Neural progenitor cell (in vitro differentiated cells): ENCODE measurements at regions not wholly inside any gene's neighbourhood (a gene's known extent, or its start where the extent isn't known, plus 50 kb on each side); places are given as distances from the start of the nearest gene placed in this dataset.
"Not testable (repeated sequence)": the region's sequence is repeated elsewhere in the genome, so short reads cannot be mapped to it uniquely, and the experiment has no call there.

Source experiments
- DNase-seq: peaks from one replicate; pipeline ENCODE4 v3.0.0-alpha.2; 2016; ENCODE audit warnings: low spot score
- H2AFZ ChIP-seq: fragments of 200-600 bp; sonication (generic); replicated peaks from 2 replicates; pipeline ENCODE4 v1.6.1; 2016; ENCODE audit warnings: antibody characterized with exemption
- H3F3A ChIP-seq: fragments of 200-600 bp; sonication (generic); 2 replicates; pipeline ENCODE4 v1.6.1; 2016; ENCODE audit warnings: antibody characterized with exemption, low read depth
- H3K27ac ChIP-seq: fragments of 200-600 bp; sonication (generic); 2 replicates; pipeline ENCODE4 v1.5.1; 2016; ENCODE audit warnings: mild to moderate bottlenecking
- H3K27me3 ChIP-seq: fragments of 200-600 bp; sonication (generic); 2 replicates; pipeline ENCODE4 v1.6.1; 2016; ENCODE audit warnings: mild to moderate bottlenecking, moderate library complexity
- H3K36me3 ChIP-seq: fragments of 200-600 bp; sonication (generic); 2 replicates; pipeline ENCODE4 v1.5.1; 2016
- H3K4me1 ChIP-seq: fragments of 200-600 bp; sonication (generic); 2 replicates; pipeline ENCODE4 v1.6.1; 2016; ENCODE audit warnings: mixed run types
- H3K4me2 ChIP-seq: fragments of 200-600 bp; sonication (generic); 2 replicates; pipeline ENCODE4 v1.6.1; 2016
- H3K4me3 ChIP-seq: fragments of 200-600 bp; sonication (generic); 2 replicates; pipeline ENCODE4 v1.5.1; 2016
- H3K79me2 ChIP-seq: fragments of 200-600 bp; sonication (generic); 2 replicates; pipeline ENCODE4 v1.6.1; 2016; ENCODE audit warnings: low read depth
- H3K9ac ChIP-seq: fragments of 200-600 bp; sonication (generic); 2 replicates; pipeline ENCODE4 v1.6.1; 2016
- H3K9me3 ChIP-seq: fragments of 200-600 bp; sonication (generic); 2 replicates; pipeline ENCODE4 v1.5.1; 2016; ENCODE audit warnings: low read depth
- H4K20me1 ChIP-seq: fragments of 200-600 bp; sonication (generic); 2 replicates; pipeline ENCODE4 v1.6.1; 2016; ENCODE audit warnings: low read depth
- H3K27ac Mint-ChIP-seq: 3 replicates; pipeline ENCODE4 v1.8.0; 2021; ENCODE audit warnings: mixed read lengths
- H3K27me3 Mint-ChIP-seq: 2 replicates; pipeline ENCODE4 v1.8.0; 2022; ENCODE audit warnings: low read depth, mild to moderate bottlenecking, inconsistent platforms, moderate library complexity, mixed read lengths; ENCODE audit not compliant: insufficient read depth
- H3K36me3 Mint-ChIP-seq: 3 replicates; pipeline ENCODE4 v1.8.0; 2021; ENCODE audit warnings: mixed read lengths
- H3K4me1 Mint-ChIP-seq: 3 replicates; pipeline ENCODE4 v1.8.0; 2021; ENCODE audit warnings: mixed read lengths
- H3K4me3 Mint-ChIP-seq: 3 replicates; pipeline ENCODE4 v1.8.0; 2021; ENCODE audit warnings: mild to moderate bottlenecking, moderate library complexity, mixed read lengths
- H3K9me3 Mint-ChIP-seq: 3 replicates; pipeline ENCODE4 v1.8.0; 2020; ENCODE audit warnings: mixed read lengths
- CTCF ChIP-seq: fragments of 200-600 bp; sonication (generic); IDR thresholded peaks from 2 replicates; pipeline ENCODE4 v1.5.1; 2017; ENCODE audit warnings: antibody characterized with exemption, mild to moderate bottlenecking
- EZH2 ChIP-seq: fragments of 200-600 bp; sonication (generic); IDR thresholded peaks from 2 replicates; pipeline ENCODE4 v1.6.1; 2017; ENCODE audit warnings: antibody characterized with exemption, mild to moderate bottlenecking, moderate library complexity
- EZH2phosphoT487 ChIP-seq: fragments of 200-600 bp; sonication (generic); IDR thresholded peaks from 2 replicates; pipeline ENCODE4 v1.6.1; 2017; ENCODE audit warnings: antibody characterized with exemption

GRCh38 chr3:59496250-59496649 lies 446.4 kb upstream of the CFAP20DC start:
- Histone ChIP-seq H3K4me2 (no peak overlapping the region), H3K4me3 (no peak overlapping the region), H3K27ac (no peak overlapping the region), H3K4me1 (no peaks in the 10 kb centered on the region), H3K9me3 (no peaks in the 10 kb centered on the region), H4K20me1 (no peaks in the 10 kb centered on the region), H2AFZ (no peak overlapping the region), H3K27me3 (no peaks in the 10 kb centered on the region), H3K9ac (no peak overlapping the region), H3K79me2 (no peaks in the 10 kb centered on the region), H3F3A (no peaks in the 10 kb centered on the region), H3K36me3 (no peaks in the 10 kb centered on the region)
- H3K4me1 Mint-ChIP-seq: peaks cover 18% of the 10 kb centered on the region
- peaks cover 2% of the 10 kb centered on the region for H3K27me3 Mint-ChIP-seq
- DNase-seq: no peak
- no peaks in the 10 kb centered on the region for H3K36me3 Mint-ChIP-seq
- no peak for TF ChIP-seq CTCF
- TF ChIP-seq EZH2phosphoT487: no peak
- TF ChIP-seq EZH2: no peak
- no peak overlapping the region for H3K4me3 Mint-ChIP-seq
- no peak overlapping the region for H3K27ac Mint-ChIP-seq
- peaks cover 6% of the 10 kb centered on the region for H3K9me3 Mint-ChIP-seq

GRCh38 chr3:59494969-59495368 lies 445.1 kb upstream of the CFAP20DC start:
- not testable (repeated sequence) for H3K27me3 Mint-ChIP-seq, H3K36me3 Mint-ChIP-seq, H2AFZ ChIP-seq, H3K9ac ChIP-seq, H3K27me3 ChIP-seq, H3K4me2 ChIP-seq, H3K9me3 ChIP-seq, DNase-seq, H4K20me1 ChIP-seq, H3K36me3 ChIP-seq, H3K27ac ChIP-seq, H3K79me2 ChIP-seq, H3K4me1 ChIP-seq, H3K4me3 ChIP-seq, H3F3A ChIP-seq, H3K4me3 Mint-ChIP-seq, H3K9me3 Mint-ChIP-seq, H3K27ac Mint-ChIP-seq
- H3K4me1 Mint-ChIP-seq: peaks cover 11% of the 10 kb centered on the region

- Histone ChIP-seq H3K4me2 (no peak overlapping the region), H2AFZ (no peak overlapping the region), H3K27me3 (no peaks in the 10 kb centered on the region), H3F3A (no peaks in the 10 kb centered on the region), H3K4me1 (no peaks in the 10 kb centered on the region), H4K20me1 (no peaks in the 10 kb centered on the region), H3K9ac (no peak overlapping the region), H3K9me3 (no peaks in the 10 kb centered on the region), H3K4me3 (no peak overlapping the region), H3K27ac (no peak overlapping the region), H3K36me3 (no peaks in the 10 kb centered on the region), H3K79me2 (no peaks in the 10 kb centered on the region)
- Mint-ChIP-seq H3K27ac (no peak overlapping the region), H3K27me3 (peaks cover 2% of the 10 kb centered on the region), H3K4me1 (no peaks in the 10 kb centered on the region), H3K36me3 (no peaks in the 10 kb centered on the region), H3K4me3 (no peak overlapping the region), H3K9me3 (peaks cover 3% of the 10 kb centered on the region)
- DNase-seq: no peak
- TF ChIP-seq EZH2 (no peak), EZH2phosphoT487 (no peak), CTCF (no peak)
These were observed 436.7 kb upstream of the CFAP20DC start for GRCh38 chr3:59486520-59486919.

- Histone ChIP-seq H3K4me1 (no peaks in the 10 kb centered on the region), H3K79me2 (no peaks in the 10 kb centered on the region), H3K9me3 (no peaks in the 10 kb centered on the region), H3K4me3 (no peak overlapping the region), H3F3A (no peaks in the 10 kb centered on the region), H3K27ac (no peak overlapping the region), H4K20me1 (no peaks in the 10 kb centered on the region), H3K4me2 (no peak overlapping the region), H3K36me3 (no peaks in the 10 kb centered on the region), H3K9ac (no peak overlapping the region), H2AFZ (no peak overlapping the region), H3K27me3 (no peaks in the 10 kb centered on the region)
- Mint-ChIP-seq H3K4me1 (peaks cover 7% of the 10 kb centered on the region), H3K27me3 (peaks cover 2% of the 10 kb centered on the region), H3K27ac (no peak overlapping the region), H3K9me3 (no peaks in the 10 kb centered on the region), H3K36me3 (no peaks in the 10 kb centered on the region), H3K4me3 (no peak overlapping the region)
- TF ChIP-seq EZH2 (no peak), CTCF (no peak), EZH2phosphoT487 (no peak)
- no peak for DNase-seq
These were observed 433.4 kb upstream of the CFAP20DC start for GRCh38 chr3:59483191-59483590.
